LHCN-M2 (cell line): ENCODE measurements at regions not wholly inside any gene's neighbourhood (a gene's known extent, or its start where the extent isn't known, plus 50 kb on each side); places are given as distances from the start of the nearest gene placed in this dataset.

Experiments used
- DNase-seq: peaks from one replicate; pipeline ENCODE4 v3.0.0-alpha.2; 2012; ENCODE audit warnings: low read depth

- peak; percentile 37 for DNase-seq
Measured at GRCh38 chr5:68562308-68562707, 346.8 kb downstream of the PIK3R1 start.

GRCh38 chr5:68565427-68565826 lies 349.9 kb downstream of the PIK3R1 start:
- peak; percentile 77 for DNase-seq

- DNase-seq = no peak
Measured at GRCh38 chr5:68576805-68577204, 361.2 kb downstream of the PIK3R1 start.

- no peak for DNase-seq
Measured at GRCh38 chr5:68582284-68582683, 366.7 kb downstream of the PIK3R1 start.

GRCh38 chr5:68587171-68587570 lies 371.6 kb downstream of the PIK3R1 start:
- no peak for DNase-seq

GRCh38 chr5:68591850-68592249 lies 376.3 kb downstream of the PIK3R1 start:
- no peak for DNase-seq

- DNase-seq = no peak
Measured at GRCh38 chr5:68592351-68592750, 376.8 kb downstream of the PIK3R1 start.

- DNase-seq = no peak
Measured at GRCh38 chr5:68593211-68593671, 377.7 kb downstream of the PIK3R1 start.

- no peak for DNase-seq
Measured at GRCh38 chr5:68612972-68613371, 397.4 kb downstream of the PIK3R1 start.

GRCh38 chr5:68618501-68618900 lies 402.9 kb downstream of the PIK3R1 start:
- DNase-seq = no peak

GRCh38 chr5:68627001-68627400 lies 411.4 kb downstream of the PIK3R1 start:
- no peak for DNase-seq

GRCh38 chr5:68628082-68628814 lies 412.7 kb downstream of the PIK3R1 start:
- no peak for DNase-seq

GRCh38 chr5:68630354-68630753 lies 414.8 kb downstream of the PIK3R1 start:
- DNase-seq = no peak

- DNase-seq = no peak
Measured at GRCh38 chr5:68631884-68632283, 416.3 kb downstream of the PIK3R1 start.

GRCh38 chr5:68641211-68641610 lies 425.7 kb downstream of the PIK3R1 start:
- no peak for DNase-seq

GRCh38 chr5:68643064-68643463 lies 427.5 kb downstream of the PIK3R1 start:
- no peak for DNase-seq

- DNase-seq = no peak
Measured at GRCh38 chr5:68644971-68645370, 429.4 kb downstream of the PIK3R1 start.

- DNase-seq = no peak
Measured at GRCh38 chr5:68646144-68646543, 430.6 kb downstream of the PIK3R1 start.

GRCh38 chr5:68647743-68648142 lies 432.2 kb downstream of the PIK3R1 start:
- DNase-seq = no peak

- DNase-seq = no peak
Measured at GRCh38 chr5:68648944-68649857, 433.6 kb downstream of the PIK3R1 start.

GRCh38 chr5:68652534-68652965 lies 437.0 kb downstream of the PIK3R1 start:
- DNase-seq = peak; percentile 66

- DNase-seq = no peak
Measured at GRCh38 chr5:68653471-68653870, 437.9 kb downstream of the PIK3R1 start.
